PFSK-1 (cell line): ENCODE measurements at regions not wholly inside any gene's neighbourhood (a gene's known extent, or its start where the extent isn't known, plus 50 kb on each side); places are given as distances from the start of the nearest gene placed in this dataset.

Experiments used
- FOXP2 ChIP-seq: optimal IDR thresholded peaks from 2 replicates; pipeline ENCODE3; 2011; ENCODE audit warnings: borderline replicate concordance, control low read depth, inconsistent platforms; ENCODE audit not compliant: insufficient read depth; ENCODE audit errors: extremely low read length, extremely low read depth
- POLR2AphosphoS5 ChIP-seq: IDR thresholded peaks from 2 replicates; pipeline ENCODE4 v1.6.1; 2012; ENCODE audit warnings: low read depth, mild to moderate bottlenecking, control low read depth, low read length, moderate library complexity
- SIN3A ChIP-seq: IDR thresholded peaks from 2 replicates; pipeline ENCODE4 v1.6.1; 2012; ENCODE audit warnings: mild to moderate bottlenecking, low read length, moderate library complexity, borderline replicate concordance; ENCODE audit not compliant: insufficient read depth
- TAF1 ChIP-seq: IDR thresholded peaks from 2 replicates; pipeline ENCODE4 v1.6.1; 2012; ENCODE audit warnings: low read length, control low read depth, borderline replicate concordance; ENCODE audit not compliant: insufficient read depth
- TF ChIP-seq, protein P1 (sequence below), 2 experiments: IDR thresholded peaks; 2 replicates each; pipeline versions ENCODE4 v1.6.1 to v1.8.0; 2011 to 2012; ENCODE audit warnings: low read depth in 2 of 2, low read length in 2 of 2, control low read depth in 1 of 2, inconsistent platforms in 1 of 2, mild to moderate bottlenecking in 1 of 2, moderate library complexity in 1 of 2; ENCODE audit not compliant: insufficient read depth in 1 of 2

DNA sequence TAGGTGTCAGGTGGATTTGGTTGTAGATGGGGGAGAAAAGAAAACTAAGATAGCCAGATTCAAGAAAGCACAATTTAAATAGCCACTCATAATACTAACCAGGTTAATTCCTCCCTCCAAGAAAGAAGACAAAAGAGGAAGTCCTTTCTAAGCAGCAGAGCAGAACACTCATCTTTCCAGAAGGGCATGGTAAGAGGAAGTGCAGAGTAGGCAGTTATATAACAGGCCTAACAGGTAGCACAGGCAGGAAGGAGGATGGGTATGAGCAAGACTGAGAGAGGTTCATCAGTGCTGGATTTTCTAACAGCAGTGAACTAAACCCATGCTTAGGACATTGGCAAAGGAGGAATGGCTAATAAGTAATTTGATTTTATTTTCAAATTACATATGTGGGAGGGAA is 517.5 kb downstream of the PLPP3 start:
- TF ChIP-seq SIN3A (no peak), TAF1 (no peak), FOXP2 (no peak), POLR2AphosphoS5 (no peak)
- TF ChIP-seq, protein P1, sequence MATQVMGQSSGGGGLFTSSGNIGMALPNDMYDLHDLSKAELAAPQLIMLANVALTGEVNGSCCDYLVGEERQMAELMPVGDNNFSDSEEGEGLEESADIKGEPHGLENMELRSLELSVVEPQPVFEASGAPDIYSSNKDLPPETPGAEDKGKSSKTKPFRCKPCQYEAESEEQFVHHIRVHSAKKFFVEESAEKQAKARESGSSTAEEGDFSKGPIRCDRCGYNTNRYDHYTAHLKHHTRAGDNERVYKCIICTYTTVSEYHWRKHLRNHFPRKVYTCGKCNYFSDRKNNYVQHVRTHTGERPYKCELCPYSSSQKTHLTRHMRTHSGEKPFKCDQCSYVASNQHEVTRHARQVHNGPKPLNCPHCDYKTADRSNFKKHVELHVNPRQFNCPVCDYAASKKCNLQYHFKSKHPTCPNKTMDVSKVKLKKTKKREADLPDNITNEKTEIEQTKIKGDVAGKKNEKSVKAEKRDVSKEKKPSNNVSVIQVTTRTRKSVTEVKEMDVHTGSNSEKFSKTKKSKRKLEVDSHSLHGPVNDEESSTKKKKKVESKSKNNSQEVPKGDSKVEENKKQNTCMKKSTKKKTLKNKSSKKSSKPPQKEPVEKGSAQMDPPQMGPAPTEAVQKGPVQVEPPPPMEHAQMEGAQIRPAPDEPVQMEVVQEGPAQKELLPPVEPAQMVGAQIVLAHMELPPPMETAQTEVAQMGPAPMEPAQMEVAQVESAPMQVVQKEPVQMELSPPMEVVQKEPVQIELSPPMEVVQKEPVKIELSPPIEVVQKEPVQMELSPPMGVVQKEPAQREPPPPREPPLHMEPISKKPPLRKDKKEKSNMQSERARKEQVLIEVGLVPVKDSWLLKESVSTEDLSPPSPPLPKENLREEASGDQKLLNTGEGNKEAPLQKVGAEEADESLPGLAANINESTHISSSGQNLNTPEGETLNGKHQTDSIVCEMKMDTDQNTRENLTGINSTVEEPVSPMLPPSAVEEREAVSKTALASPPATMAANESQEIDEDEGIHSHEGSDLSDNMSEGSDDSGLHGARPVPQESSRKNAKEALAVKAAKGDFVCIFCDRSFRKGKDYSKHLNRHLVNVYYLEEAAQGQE (IDR thresholded peaks at IDR 0.05; ENCODE audit: insufficient read depth in 1 of 2, low read depth in 2 of 2, low read length in 2 of 2), result no peak
